Psoas muscle (tissue), 7 donors: ENCODE measurements at regions not wholly inside any gene's neighbourhood (a gene's known extent, or its start where the extent isn't known, plus 50 kb on each side); places are given as distances from the start of the nearest gene placed in this dataset.

Experiments used
- ATAC-seq, 4 donors: fragments of 200-7000 bp; cut with Tn5 transposase; one replicate each; pipeline ENCODE4 v1.9.1; 2020; ENCODE audit warnings: moderate library complexity in 3 of 4, mild to moderate bottlenecking in 2 of 4
- DNase-seq, 2 donors: peaks; one replicate each; pipeline ENCODE4 v3.0.0-alpha.2; 2020
- H3K27ac ChIP-seq: fragments of 200-600 bp; one replicate; pipeline ENCODE4 v1.8.0; 2022
- H3K27me3 ChIP-seq, 3 donors: fragments of 200-600 bp in 1 of 3; one replicate each; pipeline versions ENCODE4 v1.6.1 to v1.8.0; 2013 to 2022; ENCODE audit warnings: low read length in 2 of 3, mild to moderate bottlenecking in 2 of 3, moderate library complexity in 1 of 3; ENCODE audit not compliant: insufficient read depth in 3 of 3
- H3K36me3 ChIP-seq, 2 donors: fragments of 200-600 bp in 1 of 2; one replicate each; pipeline versions ENCODE4 v1.6.1 to v1.8.0; 2013 to 2022; ENCODE audit warnings: low read depth in 1 of 2, mild to moderate bottlenecking in 1 of 2, moderate library complexity in 1 of 2; ENCODE audit not compliant: insufficient read depth in 1 of 2
- H3K4me1 ChIP-seq: fragments of 200-600 bp; one replicate; pipeline ENCODE4 v1.8.0; 2022
- H3K4me3 ChIP-seq: fragments of 200-600 bp; one replicate; pipeline ENCODE4 v1.8.0; 2022; ENCODE audit warnings: mild to moderate bottlenecking
- H3K9me3 ChIP-seq: fragments of 200-600 bp; one replicate; pipeline ENCODE4 v1.8.0; 2022
- WGBS, 3 donors: extraction: QIAGEN DNeasy Blood & Tissue Kit; methylation state at CpG; one replicate each; pipeline versions ENCODE4 v1.1.6 to v1.1.7; 2013; 5-methylcytosine and 5-hydroxymethylcytosine counted together
- intact Hi-C, 2 donors: fragments of 100-400 bp; cut with DNase I; formaldehyde crosslinking; loops; one replicate each; pipeline versions ENCODE4 v1.11.0 to v1.14.2; 2022
- TF ChIP-seq, protein P1 (sequence below): fragments of 200-600 bp; IDR thresholded peaks from one replicate; pipeline ENCODE4 v1.8.0; 2022; ENCODE audit warnings: antibody characterized with exemption
- donor health status: healthy with polysubstance abuse.
- donor health status: DM: no; HTN: no; CAD: no; lungs with moderate emphysema.
- donor health status: Bipolar disorder and iron deficiency.
- donor health status: healthy.
- donor health status: DM: yes; HTN: yes; CAD: no.
- donor health status: DM: no; HTN: no; CAD: no.
- donor health status: DM: yes; HTN: yes; CAD: no.

- intact Hi-C loops: no loop called here
- 66 to 70% (median 69%) methylated on average over 10 of the region's 10 CpGs for WGBS, 3 donors
- Histone ChIP-seq H3K4me1 (no peaks in the 10 kb centered on the region), H3K4me3 (no peak overlapping the region), H3K27me3 (no peaks in the 10 kb centered on the region), H3K27ac (no peak overlapping the region), H3K36me3 (no peaks in the 10 kb centered on the region), H3K9me3 (no peaks in the 10 kb centered on the region)
- TF ChIP-seq, protein P1, sequence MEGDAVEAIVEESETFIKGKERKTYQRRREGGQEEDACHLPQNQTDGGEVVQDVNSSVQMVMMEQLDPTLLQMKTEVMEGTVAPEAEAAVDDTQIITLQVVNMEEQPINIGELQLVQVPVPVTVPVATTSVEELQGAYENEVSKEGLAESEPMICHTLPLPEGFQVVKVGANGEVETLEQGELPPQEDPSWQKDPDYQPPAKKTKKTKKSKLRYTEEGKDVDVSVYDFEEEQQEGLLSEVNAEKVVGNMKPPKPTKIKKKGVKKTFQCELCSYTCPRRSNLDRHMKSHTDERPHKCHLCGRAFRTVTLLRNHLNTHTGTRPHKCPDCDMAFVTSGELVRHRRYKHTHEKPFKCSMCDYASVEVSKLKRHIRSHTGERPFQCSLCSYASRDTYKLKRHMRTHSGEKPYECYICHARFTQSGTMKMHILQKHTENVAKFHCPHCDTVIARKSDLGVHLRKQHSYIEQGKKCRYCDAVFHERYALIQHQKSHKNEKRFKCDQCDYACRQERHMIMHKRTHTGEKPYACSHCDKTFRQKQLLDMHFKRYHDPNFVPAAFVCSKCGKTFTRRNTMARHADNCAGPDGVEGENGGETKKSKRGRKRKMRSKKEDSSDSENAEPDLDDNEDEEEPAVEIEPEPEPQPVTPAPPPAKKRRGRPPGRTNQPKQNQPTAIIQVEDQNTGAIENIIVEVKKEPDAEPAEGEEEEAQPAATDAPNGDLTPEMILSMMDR: no peak
- no peak for DNase-seq
- ATAC-seq: no peak
Observed at GRCh38 chr1:4430406-4431365, 223.7 kb upstream of the AJAP1 start.

GRCh38 chr1:4431491-4431890, 222.9 kb upstream of the AJAP1 start:
- H3K4me3 ChIP-seq: no peak overlapping the region
- no peaks in the 10 kb centered on the region for H3K9me3 ChIP-seq
- no peak overlapping the region for H3K27ac ChIP-seq
- H3K36me3 ChIP-seq: no peaks in the 10 kb centered on the region
- H3K27me3 ChIP-seq: no peaks in the 10 kb centered on the region
- intact Hi-C loops: no loop called here
- 42 to 60% (median 49%) methylated on average over 6 of the region's 6 CpGs for WGBS, 3 donors
- H3K4me1 ChIP-seq: no peaks in the 10 kb centered on the region
- ATAC-seq (no peak), DNase-seq (no peak)
- TF ChIP-seq, protein P1: no peak

GRCh38 chr1:4433075-4433474, 221.3 kb upstream of the AJAP1 start:
- H3K4me3 ChIP-seq: no peak overlapping the region
- H3K36me3 ChIP-seq: no peaks in the 10 kb centered on the region
- WGBS, 3 donors: 84 to 95% (median 92%) methylated on average over 7 of the region's 7 CpGs
- intact Hi-C loops: no loop called here
- no peaks in the 10 kb centered on the region for H3K27me3 ChIP-seq
- H3K4me1 ChIP-seq: no peaks in the 10 kb centered on the region
- TF ChIP-seq, protein P1: no peak
- H3K9me3 ChIP-seq: no peaks in the 10 kb centered on the region
- DNase-seq (no peak), ATAC-seq (no peak)
- no peak overlapping the region for H3K27ac ChIP-seq

DNA sequence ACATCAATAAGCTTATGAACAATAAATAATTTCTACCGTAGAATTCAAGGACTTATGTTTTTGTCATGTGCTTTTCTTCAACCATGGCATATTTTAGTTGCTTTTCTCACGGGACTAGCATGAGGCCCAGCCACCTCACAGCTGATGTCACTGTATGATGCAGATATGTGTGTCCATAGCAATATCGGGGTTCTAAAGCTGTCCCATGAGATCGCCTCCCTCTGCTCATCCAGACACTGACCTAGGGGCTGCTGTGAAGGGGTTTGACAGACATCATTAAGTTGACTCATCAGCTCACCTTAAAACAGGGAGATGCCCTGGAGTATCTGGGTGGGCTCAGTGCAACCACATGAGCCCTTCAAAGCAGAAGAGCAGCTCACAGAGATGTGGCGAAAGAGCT, 210.3 kb upstream of the AJAP1 start:
- Histone ChIP-seq H3K27me3 (peaks cover 0 to 10% (median 3%) of the 10 kb centered on the region in 3 donors), H3K4me1 (no peaks in the 10 kb centered on the region), H3K36me3 (no peaks in the 10 kb centered on the region), H3K4me3 (no peak overlapping the region), H3K9me3 (no peaks in the 10 kb centered on the region), H3K27ac (no peak overlapping the region)
- WGBS, 3 donors: 61 to 83% (median 76%) methylated on average over 5 of the region's 5 CpGs
- DNase-seq: no peak
- TF ChIP-seq, protein P1: no peak
- no peak for ATAC-seq
- intact Hi-C loops: no loop called here
